PC-9 (cell line): ENCODE measurements at regions not wholly inside any gene's neighbourhood (a gene's known extent, or its start where the extent isn't known, plus 50 kb on each side); places are given as distances from the start of the nearest gene placed in this dataset.

Experiments used
- BruUV-seq: library from RNA; stranded (reverse); fragments of 400-500 nt; replicated peaks from 2 replicates; lab custom pipeline; 2021; lab: Mats Ljungman, UMichigan
- CTCF ChIA-PET: fragments of 300-600 bp; sonication (Branson Sonifier 250); formaldehyde crosslinking; loops from one replicate; lab custom pipeline; 2022; ENCODE audit warnings: antibody characterized with exemption; lab: Charles Lee
- POLR2A ChIA-PET: fragments of 300-600 bp; sonication (Branson Sonifier 250); formaldehyde crosslinking; loops from one replicate; lab custom pipeline; 2022; ENCODE audit warnings: antibody characterized with exemption; ENCODE audit not compliant: unreplicated experiment; lab: Charles Lee
- DNase-seq, 2 experiments: peaks; one replicate each; pipeline versions ENCODE4 v3.0.0 to v3.0.0-alpha.2; 2015 to 2022; ENCODE audit warnings: mixed read lengths in 1 of 2
- H2AFZ ChIP-seq: fragments of 200-600 bp; sonication (generic); 2 replicates; pipeline ENCODE4 v1.8.1; 2017; ENCODE audit warnings: antibody characterized with exemption
- H3F3A ChIP-seq: fragments of 200-600 bp; sonication (generic); 2 replicates; pipeline ENCODE4 v1.8.1; 2017; ENCODE audit warnings: antibody characterized with exemption, mild to moderate bottlenecking, low read depth; ENCODE audit not compliant: insufficient read depth
- H3K27ac ChIP-seq: fragments of 200-600 bp; sonication (generic); 2 replicates; pipeline ENCODE4 v1.6.1; 2016; ENCODE audit warnings: mixed run types
- H3K27me3 ChIP-seq: fragments of 200-600 bp; sonication (generic); 2 replicates; pipeline ENCODE4 v1.6.1; 2016; ENCODE audit warnings: low read depth, mixed run types; ENCODE audit not compliant: insufficient read depth
- H3K36me3 ChIP-seq: fragments of 200-600 bp; sonication (generic); 2 replicates; pipeline ENCODE4 v1.6.1; 2016; ENCODE audit warnings: low read depth, mixed run types
- H3K4me1 ChIP-seq: fragments of 200-600 bp; sonication (generic); replicated peaks from 2 replicates; pipeline ENCODE4 v1.6.1; 2016; ENCODE audit warnings: mixed run types; ENCODE audit not compliant: insufficient read depth
- H3K4me2 ChIP-seq: fragments of 200-600 bp; sonication (generic); 2 replicates; pipeline ENCODE4 v1.6.1; 2017; ENCODE audit warnings: mixed run types
- H3K4me3 ChIP-seq: fragments of 200-600 bp; sonication (generic); 2 replicates; pipeline ENCODE4 v1.6.1; 2016; ENCODE audit warnings: mixed run types
- H3K79me2 ChIP-seq: fragments of 200-600 bp; sonication (generic); 2 replicates; pipeline ENCODE4 v1.6.1; 2017; ENCODE audit warnings: low read depth, mixed run types
- H3K9me2 ChIP-seq: fragments of 200-600 bp; sonication (generic); 2 replicates; pipeline ENCODE4 v1.8.1; 2017; ENCODE audit warnings: mild to moderate bottlenecking; ENCODE audit not compliant: insufficient read depth
- H3K9me3 ChIP-seq: fragments of 200-600 bp; sonication (generic); 2 replicates; pipeline ENCODE4 v1.8.1; 2016; ENCODE audit warnings: low read depth; ENCODE audit not compliant: insufficient read depth
- H4K20me1 ChIP-seq: fragments of 200-600 bp; sonication (generic); 2 replicates; pipeline ENCODE4 v1.8.1; 2017; ENCODE audit not compliant: insufficient read depth
- CTCF ChIP-seq: fragments of 200-600 bp; sonication (generic); conservative IDR thresholded peaks from 2 replicates; pipeline ENCODE4 v1.6.1; 2017; ENCODE audit warnings: mixed run types, antibody characterized with exemption, mild to moderate bottlenecking, moderate library complexity
- EZH2 ChIP-seq: fragments of 200-600 bp; sonication (generic); IDR thresholded peaks from 2 replicates; pipeline ENCODE4 v1.8.0; 2017; ENCODE audit warnings: antibody characterized with exemption, low read depth
- intact Hi-C: fragments of 100-400 bp; cut with micrococcal nuclease; formaldehyde crosslinking; loops from one replicate; pipeline ENCODE4 v1.10.0; 2022; ENCODE audit not compliant: unreplicated experiment

GRCh38 chr5:68658810-68659372 lies 434.9 kb upstream of the SLC30A5 start:
- H4K20me1 ChIP-seq = no peaks in the 10 kb centered on the region
- no peaks in the 10 kb centered on the region for H3F3A ChIP-seq
- no peaks in the 10 kb centered on the region for H3K27me3 ChIP-seq
- no peaks in the 10 kb centered on the region for H3K79me2 ChIP-seq
- H3K36me3 ChIP-seq = no peaks in the 10 kb centered on the region
- CTCF ChIA-PET = no interaction called here
- H3K4me1 ChIP-seq = peaks cover 19% of the 10 kb centered on the region
- POLR2A ChIA-PET = interaction anchor here (0.6 kb wide), 1 partner anchor 124 kb away, joined by 4 read pairs; no protein-coding TSS in a partner anchor
- H3K27ac ChIP-seq = no peak overlapping the region
- no peaks in the 10 kb centered on the region; the same call in 1 of the 2 replicates for H3K9me3 ChIP-seq
- H3K9me2 ChIP-seq = no peaks in the 10 kb centered on the region; the same call in 1 of the 2 replicates
- TF ChIP-seq CTCF (no peak), EZH2 (no peak)
- H2AFZ ChIP-seq = no peak overlapping the region
- no peak for DNase-seq
- H3K4me2 ChIP-seq = no peak overlapping the region
- no TSS peak for BruUV-seq
- H3K4me3 ChIP-seq = no peak overlapping the region
- intact Hi-C loops = no loop called here

- Histone ChIP-seq H3K9me3 (no peaks in the 10 kb centered on the region; the same call in 1 of the 2 replicates), H4K20me1 (no peaks in the 10 kb centered on the region), H3K27ac (no peak overlapping the region), H3K4me3 (no peak overlapping the region), H3K27me3 (no peaks in the 10 kb centered on the region), H3K4me1 (peaks cover 19% of the 10 kb centered on the region), H3K79me2 (no peaks in the 10 kb centered on the region), H3K36me3 (no peaks in the 10 kb centered on the region), H2AFZ (no peak overlapping the region), H3K4me2 (no peak overlapping the region), H3K9me2 (no peaks in the 10 kb centered on the region; the same call in 1 of the 2 replicates), H3F3A (no peaks in the 10 kb centered on the region)
- BruUV-seq = no TSS peak
- no peak for DNase-seq
- POLR2A ChIA-PET = no interaction called here
- intact Hi-C loops = no loop called here
- TF ChIP-seq EZH2 = no peak
- no peak for TF ChIP-seq CTCF
- CTCF ChIA-PET = no interaction called here
These were observed 433.9 kb upstream of the SLC30A5 start for GRCh38 chr5:68659881-68660280.

- Histone ChIP-seq H3K9me3 (no peaks in the 10 kb centered on the region; the same call in 1 of the 2 replicates), H3K79me2 (no peaks in the 10 kb centered on the region), H2AFZ (no peak overlapping the region), H3K9me2 (no peaks in the 10 kb centered on the region; the same call in 1 of the 2 replicates), H3K27me3 (no peaks in the 10 kb centered on the region), H3K36me3 (no peaks in the 10 kb centered on the region), H3F3A (no peaks in the 10 kb centered on the region), H3K4me1 (peaks cover 19% of the 10 kb centered on the region), H3K4me2 (no peak overlapping the region), H4K20me1 (no peaks in the 10 kb centered on the region), H3K4me3 (no peak overlapping the region), H3K27ac (no peak overlapping the region)
- TF ChIP-seq CTCF (no peak), EZH2 (no peak)
- DNase-seq = no peak
- CTCF ChIA-PET = no interaction called here
- intact Hi-C loops = no loop called here
- no TSS peak for BruUV-seq
- POLR2A ChIA-PET = no interaction called here
These were observed 432.6 kb upstream of the SLC30A5 start for GRCh38 chr5:68661237-68661636.
